ENCODE measurements at regions not wholly inside any gene's neighbourhood (a gene's known extent, or its start where the extent isn't known, plus 50 kb on each side); places are given as distances from the start of the nearest gene placed in this dataset.

DNA sequence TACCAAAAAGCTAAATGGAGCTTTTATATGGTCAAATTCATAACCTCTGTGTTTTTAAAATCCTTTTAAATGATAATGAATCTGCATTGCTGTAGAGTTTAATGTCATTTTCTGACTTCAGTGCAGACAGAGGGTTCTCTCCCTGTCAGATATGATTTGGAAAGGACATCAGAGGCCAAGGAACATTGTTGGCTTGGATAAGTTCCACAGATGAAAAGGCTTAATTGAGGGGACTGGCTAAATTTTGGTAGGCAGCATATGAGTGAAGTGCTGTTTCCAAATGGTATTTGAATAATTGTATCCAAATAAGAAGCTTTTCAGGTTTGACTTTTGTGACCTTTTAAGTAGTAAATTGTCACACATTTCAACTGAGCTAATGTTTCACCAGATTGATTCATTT is 124.6 kb upstream of the KCNH7 start:
- H3K27me3 ChIP-seq (ENCODE audit: control insufficient read depth, insufficient read depth, low read length) = no peaks in the 10 kb centered on the region
- no peaks in the 10 kb centered on the region for H3K36me3 ChIP-seq (replicated peaks; ENCODE audit: control insufficient read depth, insufficient read depth, low read length)
- H3K4me3 ChIP-seq (ENCODE audit: insufficient read depth, low read depth, low read length) = no peak overlapping the region
- DNase-seq = no peak

DNA sequence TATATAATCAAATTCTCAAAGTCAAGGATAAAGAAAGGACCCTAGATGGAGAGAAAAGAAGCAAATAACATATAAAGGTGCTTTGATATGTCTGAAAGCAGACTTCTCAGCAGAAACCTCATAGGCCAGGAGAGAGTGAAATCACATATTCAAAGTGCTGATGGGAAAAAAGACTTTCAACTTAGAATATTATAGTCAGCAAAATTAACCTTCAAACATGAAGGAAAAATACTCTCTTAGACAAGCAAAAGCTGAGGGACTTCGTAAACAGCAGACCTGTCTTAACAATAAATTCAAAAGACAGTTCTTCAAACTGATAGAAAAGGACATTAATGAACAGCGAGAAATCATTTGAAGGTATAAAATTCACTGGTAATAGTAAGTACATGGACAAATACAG is 107.2 kb upstream of the KCNH7 start:
- H3K36me3 ChIP-seq (replicated peaks; ENCODE audit: control insufficient read depth, insufficient read depth, low read length) = no peaks in the 10 kb centered on the region
- H3K27me3 ChIP-seq (ENCODE audit: control insufficient read depth, insufficient read depth, low read length) = no peaks in the 10 kb centered on the region
- no peak for DNase-seq
- no peak overlapping the region for H3K4me3 ChIP-seq (ENCODE audit: insufficient read depth, low read depth, low read length)

DNA sequence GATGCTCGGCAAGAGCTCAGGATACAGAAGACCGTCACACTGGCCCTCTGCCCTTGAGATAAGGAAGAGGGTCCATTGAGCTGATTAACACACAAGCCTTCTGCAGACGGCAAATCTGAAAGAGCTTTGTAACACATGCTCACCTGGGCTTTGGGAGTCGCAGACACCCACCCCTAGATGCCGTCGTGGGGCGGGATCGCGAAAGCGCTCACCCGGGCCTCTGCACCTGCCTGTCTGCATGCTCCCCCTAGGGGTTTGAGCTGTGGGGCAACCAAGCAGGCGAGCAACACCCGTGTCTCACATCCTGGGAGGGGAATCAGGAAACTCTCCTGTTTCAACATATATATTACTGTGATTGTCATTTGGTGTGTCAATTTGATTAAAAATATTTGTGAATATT is 99.8 kb upstream of the KCNH7 start:
- peak; percentile 9 for DNase-seq
- no peaks in the 10 kb centered on the region for H3K27me3 ChIP-seq (ENCODE audit: control insufficient read depth, insufficient read depth, low read length)
- no peak overlapping the region; the same call in 1 of the 2 replicates for H3K4me3 ChIP-seq (ENCODE audit: insufficient read depth, low read depth, low read length)
- H3K36me3 ChIP-seq (replicated peaks; ENCODE audit: control insufficient read depth, insufficient read depth, low read length) = no peaks in the 10 kb centered on the region

DNA sequence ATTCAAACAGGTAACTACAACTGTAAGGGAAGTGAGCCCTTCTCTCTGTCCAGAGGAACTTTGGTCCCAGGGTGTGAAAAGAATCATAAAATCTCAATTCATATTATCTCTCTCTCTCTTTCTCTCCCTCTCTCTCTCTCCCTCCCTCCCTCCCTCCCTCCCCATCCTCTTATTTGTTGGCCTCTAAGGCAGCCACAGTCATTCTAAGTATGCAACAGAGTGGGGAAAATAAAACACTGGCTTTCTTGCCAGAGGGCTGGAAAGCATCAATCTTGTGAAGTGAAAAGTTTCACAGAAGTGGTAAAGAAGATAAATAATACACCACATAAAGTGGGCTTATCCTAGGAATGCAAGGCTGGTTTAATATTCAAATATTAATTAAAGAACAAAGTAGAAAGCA is 95.6 kb upstream of the KCNH7 start:
- DNase-seq = no peak
- Histone ChIP-seq H3K4me3 (ENCODE audit: insufficient read depth, low read depth, low read length) (no peak overlapping the region), H3K36me3 (replicated peaks; ENCODE audit: control insufficient read depth, insufficient read depth, low read length) (no peaks in the 10 kb centered on the region), H3K27me3 (ENCODE audit: control insufficient read depth, insufficient read depth, low read length) (no peaks in the 10 kb centered on the region)

DNA sequence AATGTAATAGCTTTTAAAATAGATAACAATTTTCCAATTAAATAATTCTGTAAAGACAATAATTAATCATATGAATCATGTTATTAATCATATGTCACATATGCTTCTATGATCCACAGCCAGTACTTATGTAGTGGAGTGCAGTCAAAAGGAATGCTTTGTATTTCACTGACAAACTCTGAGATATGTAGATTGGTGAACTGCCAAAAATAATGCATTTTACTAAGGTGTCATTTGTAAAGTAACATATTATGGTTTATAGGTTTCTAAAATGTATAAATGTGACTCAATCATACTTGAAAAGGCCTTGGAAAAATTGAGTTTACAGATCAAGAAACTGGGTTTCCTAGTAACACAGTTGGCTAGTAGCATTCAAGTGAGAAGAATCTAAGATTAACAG is 93.8 kb upstream of the KCNH7 start:
- H3K4me3 ChIP-seq (ENCODE audit: insufficient read depth, low read depth, low read length) = no peak overlapping the region
- no peak for DNase-seq
- no peaks in the 10 kb centered on the region for H3K27me3 ChIP-seq (ENCODE audit: control insufficient read depth, insufficient read depth, low read length)
- no peaks in the 10 kb centered on the region for H3K36me3 ChIP-seq (replicated peaks; ENCODE audit: control insufficient read depth, insufficient read depth, low read length)

DNA sequence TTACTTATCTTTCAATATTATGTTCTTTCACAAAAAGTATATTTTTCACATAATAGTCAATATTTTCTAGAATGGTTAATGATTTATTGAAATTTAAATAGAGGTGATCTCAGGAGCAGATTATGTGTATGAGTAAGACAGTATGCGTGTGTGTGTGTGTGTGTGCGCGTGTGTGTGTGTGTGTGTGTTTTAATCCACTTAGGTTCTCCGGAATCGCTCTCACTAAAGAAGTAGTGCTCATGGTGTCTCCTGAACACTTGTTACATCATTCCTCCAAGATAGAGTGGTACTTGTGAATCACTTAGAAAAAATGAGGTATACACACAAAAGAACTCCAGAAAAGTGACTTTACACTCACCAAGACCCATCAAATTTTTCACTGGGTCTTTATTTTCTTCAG is 91.0 kb upstream of the KCNH7 start:
- no peaks in the 10 kb centered on the region for H3K27me3 ChIP-seq (ENCODE audit: control insufficient read depth, insufficient read depth, low read length)
- no peaks in the 10 kb centered on the region for H3K36me3 ChIP-seq (replicated peaks; ENCODE audit: control insufficient read depth, insufficient read depth, low read length)
- DNase-seq = no peak
- no peak overlapping the region for H3K4me3 ChIP-seq (ENCODE audit: insufficient read depth, low read depth, low read length)

DNA sequence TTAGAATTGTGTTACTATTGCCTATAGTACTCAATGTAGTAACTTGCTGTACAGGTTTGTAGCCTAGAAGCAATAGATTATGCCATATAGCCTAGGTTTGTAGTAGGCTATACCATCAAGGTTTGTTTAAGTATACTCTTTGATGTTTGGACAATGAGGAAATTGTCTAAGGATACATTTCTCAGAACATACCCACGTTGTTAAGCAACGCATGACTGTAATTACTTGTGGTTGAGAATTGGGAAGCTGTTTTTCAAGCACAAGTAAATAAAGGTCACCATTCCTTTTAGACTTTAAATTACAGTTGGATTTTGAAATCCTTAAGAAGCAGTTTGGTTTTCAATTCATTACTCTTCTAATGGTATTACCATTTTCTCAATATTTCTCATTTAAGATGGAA is 89.8 kb upstream of the KCNH7 start:
- Histone ChIP-seq H3K27me3 (ENCODE audit: control insufficient read depth, insufficient read depth, low read length) (no peaks in the 10 kb centered on the region), H3K36me3 (replicated peaks; ENCODE audit: control insufficient read depth, insufficient read depth, low read length) (no peaks in the 10 kb centered on the region), H3K4me3 (ENCODE audit: insufficient read depth, low read depth, low read length) (no peak overlapping the region)
- no peak for DNase-seq

DNA sequence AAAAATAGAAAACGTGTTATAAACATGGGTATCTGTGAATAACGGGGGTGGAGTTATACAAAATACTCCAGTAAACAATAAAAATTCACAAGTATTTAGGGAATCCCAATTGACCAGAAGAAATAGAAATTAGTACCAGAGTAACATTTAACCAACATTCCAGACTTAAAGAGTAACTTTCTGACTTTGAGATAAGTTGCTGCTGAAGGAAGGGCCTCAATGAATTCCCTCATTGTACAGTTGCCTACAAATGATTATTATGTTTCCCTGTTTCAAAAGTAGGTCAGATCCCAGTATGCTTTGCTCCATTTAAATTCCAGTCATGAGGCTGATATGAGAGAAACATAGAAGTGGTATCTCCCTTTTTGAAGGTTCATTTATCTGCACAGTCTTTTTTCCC is 88.3 kb upstream of the KCNH7 start:
- Histone ChIP-seq H3K4me3 (ENCODE audit: insufficient read depth, low read depth, low read length) (no peak overlapping the region), H3K27me3 (ENCODE audit: control insufficient read depth, insufficient read depth, low read length) (no peaks in the 10 kb centered on the region), H3K36me3 (replicated peaks; ENCODE audit: control insufficient read depth, insufficient read depth, low read length) (no peaks in the 10 kb centered on the region)
- no peak for DNase-seq

DNA sequence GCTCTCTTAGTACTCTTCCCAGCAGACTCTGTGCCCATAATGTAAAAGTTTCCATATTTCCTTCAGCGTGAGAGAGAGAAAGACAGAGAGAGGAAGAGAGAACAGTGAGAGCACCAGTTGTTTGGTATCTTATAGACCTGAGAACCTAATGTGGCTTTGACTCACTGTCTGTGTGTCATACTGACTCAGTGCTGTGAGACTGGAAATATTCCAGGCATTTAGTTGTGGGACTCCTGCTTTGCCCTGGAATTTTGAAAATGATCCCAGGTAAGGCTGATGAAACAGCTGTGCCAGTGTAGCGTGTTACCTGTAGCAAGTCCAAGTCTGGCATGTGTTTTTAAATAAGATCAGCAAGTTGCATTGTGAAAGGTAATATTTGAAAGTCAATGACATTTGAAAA is 87.9 kb upstream of the KCNH7 start:
- Histone ChIP-seq H3K27me3 (ENCODE audit: control insufficient read depth, insufficient read depth, low read length) (no peaks in the 10 kb centered on the region), H3K4me3 (ENCODE audit: insufficient read depth, low read depth, low read length) (no peak overlapping the region), H3K36me3 (replicated peaks; ENCODE audit: control insufficient read depth, insufficient read depth, low read length) (no peaks in the 10 kb centered on the region)
- DNase-seq = no peak

DNA sequence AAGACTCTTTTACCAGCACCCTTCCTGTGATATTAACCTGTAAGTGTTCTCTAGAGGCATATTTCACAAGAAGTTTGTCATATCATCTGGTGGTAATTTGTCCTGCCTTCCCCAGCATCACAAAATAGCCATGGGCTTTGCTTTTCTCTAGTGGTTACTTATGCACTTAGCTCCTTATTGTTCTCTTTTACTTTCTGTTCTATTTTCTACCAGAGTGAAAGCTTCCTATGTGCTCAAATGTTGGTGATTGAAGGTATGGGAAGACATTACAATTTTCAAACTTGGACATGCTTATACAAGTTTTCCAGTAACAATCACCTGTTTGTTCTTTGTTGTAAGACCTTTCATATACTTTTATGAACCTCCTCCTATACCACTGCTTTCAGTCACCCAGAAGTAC is 87.0 kb upstream of the KCNH7 start:
- DNase-seq = no peak
- H3K27me3 ChIP-seq (ENCODE audit: control insufficient read depth, insufficient read depth, low read length) = no peaks in the 10 kb centered on the region
- no peak overlapping the region for H3K4me3 ChIP-seq (ENCODE audit: insufficient read depth, low read depth, low read length)

DNA sequence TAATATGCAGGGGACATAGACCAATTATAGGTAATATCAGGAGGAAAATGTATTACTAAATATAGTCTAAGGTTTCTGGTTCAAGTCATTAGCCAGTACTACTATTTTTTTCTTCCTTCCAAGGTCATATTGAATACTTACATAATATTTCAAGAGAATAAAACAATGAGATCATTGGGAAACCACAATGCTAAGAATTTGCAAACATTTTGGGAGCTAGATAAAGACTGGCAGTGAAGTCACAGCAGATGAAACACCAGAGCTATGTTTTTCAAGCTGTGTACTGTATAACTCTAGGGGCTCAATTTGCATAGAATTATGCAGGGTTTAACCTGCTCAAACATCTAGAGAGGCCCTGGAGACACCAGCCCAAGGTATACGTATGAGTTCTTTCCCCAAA is 80.5 kb upstream of the KCNH7 start:
- no peaks in the 10 kb centered on the region for H3K27me3 ChIP-seq (ENCODE audit: control insufficient read depth, insufficient read depth, low read length)
- H3K4me3 ChIP-seq (ENCODE audit: insufficient read depth, low read depth, low read length) = no peak overlapping the region
- DNase-seq = no peak
- no peaks in the 10 kb centered on the region for H3K36me3 ChIP-seq (replicated peaks; ENCODE audit: control insufficient read depth, insufficient read depth, low read length)

More for the DNA sequence above, 87.0 kb upstream of the KCNH7 start:
- H3K36me3 ChIP-seq (replicated peaks; ENCODE audit: control insufficient read depth, insufficient read depth, low read length) = no peaks in the 10 kb centered on the region

DNA sequence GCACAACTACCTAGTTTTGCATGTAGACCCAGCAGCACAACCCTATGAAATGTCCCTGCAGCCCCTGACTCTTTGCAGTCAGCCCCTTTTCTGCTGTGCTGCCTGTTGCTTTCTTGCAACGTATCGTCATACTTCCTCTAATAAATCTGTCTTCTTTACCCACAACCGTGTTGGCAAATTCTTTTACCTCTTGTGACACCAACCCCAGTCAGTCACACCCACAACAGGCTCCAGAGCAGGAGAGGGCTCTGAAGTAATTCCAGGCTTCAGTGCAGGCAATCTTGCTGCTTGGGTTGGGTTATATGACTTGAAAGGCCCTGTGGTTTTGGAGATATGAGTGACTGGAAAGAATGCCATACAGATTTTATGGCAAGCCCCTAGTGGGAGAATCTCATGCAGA is 79.1 kb upstream of the KCNH7 start:
- DNase-seq = no peak
- H3K27me3 ChIP-seq (ENCODE audit: control insufficient read depth, insufficient read depth, low read length) = no peaks in the 10 kb centered on the region

DNA sequence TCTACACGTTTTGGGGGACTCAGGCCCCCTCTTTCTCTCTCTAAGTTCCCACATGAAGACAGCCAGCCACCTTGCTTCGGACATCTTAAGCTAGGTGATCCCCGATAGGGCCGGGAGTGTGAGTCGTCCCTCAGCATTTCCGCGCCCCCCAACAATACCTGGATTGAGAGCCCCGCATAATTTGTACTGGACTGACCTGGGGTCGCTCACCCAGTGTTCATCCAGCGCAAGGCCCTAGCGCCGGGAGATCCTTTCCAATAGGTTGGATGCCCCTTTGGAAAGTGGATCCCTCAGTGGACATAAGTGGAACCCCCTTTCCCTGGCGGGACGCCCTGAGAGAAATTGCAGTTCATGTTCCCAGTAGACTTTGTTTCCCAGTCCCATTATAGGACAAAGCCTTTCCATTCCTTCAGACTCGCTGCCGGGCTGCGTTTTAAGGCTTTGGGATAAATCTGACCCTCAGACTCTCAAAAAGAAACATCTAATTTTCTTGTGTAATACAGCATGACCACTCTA is 77.8 kb upstream of the KCNH7 start:
- DNase-seq = no peak
- H3K4me3 ChIP-seq (ENCODE audit: insufficient read depth, low read depth, low read length) = no peak overlapping the region
- H3K36me3 ChIP-seq (replicated peaks; ENCODE audit: control insufficient read depth, insufficient read depth, low read length) = no peaks in the 10 kb centered on the region
- no peaks in the 10 kb centered on the region for H3K27me3 ChIP-seq (ENCODE audit: control insufficient read depth, insufficient read depth, low read length)

More for the DNA sequence above, 79.1 kb upstream of the KCNH7 start:
- no peaks in the 10 kb centered on the region for H3K36me3 ChIP-seq (replicated peaks; ENCODE audit: control insufficient read depth, insufficient read depth, low read length)
- no peak overlapping the region for H3K4me3 ChIP-seq (ENCODE audit: insufficient read depth, low read depth, low read length)

DNA sequence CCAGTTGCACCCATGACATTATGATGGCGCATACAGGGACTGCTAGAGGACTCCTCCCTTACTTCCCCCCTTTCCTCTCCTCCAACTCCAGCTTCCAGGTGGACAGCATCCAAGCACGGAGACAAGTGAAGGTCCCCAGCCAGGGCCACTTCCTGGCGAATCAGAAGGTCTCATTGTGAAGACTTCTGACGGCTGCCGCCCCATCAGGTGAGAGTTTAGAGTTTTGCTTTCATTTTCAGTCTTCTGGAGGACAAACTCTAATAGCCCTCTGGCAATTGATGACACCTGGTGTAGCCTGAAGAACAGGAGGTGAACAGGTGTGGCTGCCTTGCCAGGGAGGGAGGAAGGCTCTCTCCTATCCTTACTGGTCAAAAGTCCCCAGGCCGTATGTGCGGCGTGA is 77.3 kb upstream of the KCNH7 start:
- Histone ChIP-seq H3K36me3 (replicated peaks; ENCODE audit: control insufficient read depth, insufficient read depth, low read length) (no peaks in the 10 kb centered on the region), H3K4me3 (ENCODE audit: insufficient read depth, low read depth, low read length) (no peak overlapping the region), H3K27me3 (ENCODE audit: control insufficient read depth, insufficient read depth, low read length) (no peaks in the 10 kb centered on the region)
- no peak for DNase-seq

DNA sequence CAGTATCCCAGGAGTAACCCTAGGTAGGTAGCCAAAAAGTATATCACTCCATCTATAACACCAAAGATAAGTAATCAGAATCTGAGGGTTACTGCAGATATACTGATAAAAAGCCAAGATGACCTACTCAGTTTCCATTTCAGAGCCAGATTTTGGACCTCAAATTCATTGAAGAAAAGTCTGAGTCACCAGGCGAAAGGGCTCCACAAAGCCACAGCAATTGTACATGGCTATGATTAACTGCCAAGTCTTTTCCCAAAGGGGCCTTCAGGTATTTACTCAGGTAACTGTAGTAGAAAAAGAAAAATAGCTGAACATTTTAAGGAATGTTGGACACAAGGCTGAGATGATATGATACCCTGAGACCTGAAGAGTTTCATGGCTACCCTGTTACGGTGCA is 75.6 kb upstream of the KCNH7 start:
- Histone ChIP-seq H3K27me3 (ENCODE audit: control insufficient read depth, insufficient read depth, low read length) (no peaks in the 10 kb centered on the region), H3K4me3 (ENCODE audit: insufficient read depth, low read depth, low read length) (no peak overlapping the region)
- no peak for DNase-seq

DNA sequence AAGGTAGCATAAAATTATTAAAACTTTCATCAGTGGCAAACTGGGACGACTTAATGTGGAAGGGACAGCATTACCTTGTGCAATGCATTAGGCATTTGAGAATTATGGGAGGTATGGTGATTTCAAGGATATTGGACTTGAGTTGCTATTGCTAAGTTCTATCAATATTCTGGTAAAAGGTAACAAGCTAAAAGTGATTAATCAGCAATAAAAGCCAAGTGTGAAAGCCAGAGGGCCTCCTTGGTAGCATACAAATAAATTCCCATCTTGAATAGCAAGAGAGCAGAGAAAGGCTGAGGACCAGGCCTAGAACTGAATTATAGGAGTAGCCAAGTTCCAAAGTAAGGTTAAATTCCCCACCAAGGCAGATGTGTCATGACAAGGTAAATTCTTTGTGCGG is 74.2 kb upstream of the KCNH7 start:
- no peak for DNase-seq
- H3K27me3 ChIP-seq (ENCODE audit: control insufficient read depth, insufficient read depth, low read length) = no peaks in the 10 kb centered on the region
- no peaks in the 10 kb centered on the region for H3K36me3 ChIP-seq (replicated peaks; ENCODE audit: control insufficient read depth, insufficient read depth, low read length)
- no peak overlapping the region for H3K4me3 ChIP-seq (ENCODE audit: insufficient read depth, low read depth, low read length)

More for the DNA sequence above, 75.6 kb upstream of the KCNH7 start:
- H3K36me3 ChIP-seq (replicated peaks; ENCODE audit: control insufficient read depth, insufficient read depth, low read length) = no peaks in the 10 kb centered on the region
